KOPT-K1 (cell line): ENCODE measurements at regions not wholly inside any gene's neighbourhood (a gene's known extent, or its start where the extent isn't known, plus 50 kb on each side); places are given as distances from the start of the nearest gene placed in this dataset.
"Not testable (repeated sequence)": the region's sequence is repeated elsewhere in the genome, so short reads cannot be mapped to it uniquely, and the experiment has no call there.

Experiments used
- H3K27ac ChIP-seq: fragments of 200-600 bp; sonication (generic); 2 replicates; pipeline ENCODE4 v1.5.1; 2016; ENCODE audit warnings: antibody characterized with exemption, mild to moderate bottlenecking, low read depth, low read length; ENCODE audit not compliant: poor library complexity, severe bottlenecking
- H3K36me3 ChIP-seq: fragments of 200-600 bp; sonication (generic); 2 replicates; pipeline ENCODE4 v1.5.1; 2017; ENCODE audit warnings: antibody characterized with exemption, mild to moderate bottlenecking, low read length, moderate library complexity; ENCODE audit not compliant: insufficient read depth
- H3K9me3 ChIP-seq: fragments of 200-600 bp; sonication (generic); 2 replicates; pipeline ENCODE4 v1.5.1; 2017; ENCODE audit warnings: antibody characterized with exemption, low read length, mild to moderate bottlenecking; ENCODE audit not compliant: insufficient read depth, poor library complexity, severe bottlenecking

DNA sequence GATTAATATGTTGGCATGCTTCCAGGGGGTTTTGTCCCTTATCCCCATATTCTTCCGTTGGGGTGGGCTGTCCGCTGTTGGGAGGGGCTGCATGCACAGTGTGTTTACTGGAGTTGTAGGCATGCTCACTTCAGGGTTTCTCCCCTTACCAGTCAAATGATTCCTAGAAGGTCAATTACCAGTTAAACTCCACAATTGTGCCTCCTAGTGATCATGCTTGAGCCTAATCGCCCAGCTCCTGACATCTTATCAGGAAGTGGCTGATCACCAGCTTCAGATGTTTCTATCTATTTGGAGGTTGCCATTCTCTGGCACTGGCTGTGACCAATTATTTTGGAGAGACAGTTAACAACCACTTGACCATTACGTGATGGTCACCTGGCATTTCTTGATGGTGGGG lies 1090.0 kb downstream of the SLITRK5 start:
- H3K27ac ChIP-seq, result no peak overlapping the region

DNA sequence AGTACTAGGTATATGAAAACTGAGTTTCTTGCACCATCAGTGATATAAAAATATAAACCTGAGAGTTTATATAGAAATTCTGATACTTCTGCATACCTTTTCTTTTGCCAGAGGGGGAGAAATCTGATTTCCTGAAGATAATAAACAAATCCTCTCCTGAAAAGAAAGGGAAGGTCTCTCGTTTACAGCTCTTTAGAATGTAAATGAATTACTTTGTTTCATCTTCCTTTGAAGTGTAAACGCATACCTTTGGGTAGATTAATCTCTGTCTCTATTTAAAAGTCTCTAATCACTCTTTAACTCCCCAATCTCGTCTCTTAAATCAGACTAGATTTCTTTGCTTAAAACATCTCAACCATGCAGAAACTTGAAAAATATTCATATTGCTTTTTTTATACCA lies 1092.9 kb downstream of the SLITRK5 start:
- Histone ChIP-seq H3K36me3 (no peaks in the 10 kb centered on the region), H3K27ac (no peak overlapping the region), H3K9me3 (no peaks in the 10 kb centered on the region)

More for the DNA sequence above, 1090.0 kb downstream of the SLITRK5 start:
- Histone ChIP-seq H3K9me3 (no peaks in the 10 kb centered on the region), H3K36me3 (no peaks in the 10 kb centered on the region)

DNA sequence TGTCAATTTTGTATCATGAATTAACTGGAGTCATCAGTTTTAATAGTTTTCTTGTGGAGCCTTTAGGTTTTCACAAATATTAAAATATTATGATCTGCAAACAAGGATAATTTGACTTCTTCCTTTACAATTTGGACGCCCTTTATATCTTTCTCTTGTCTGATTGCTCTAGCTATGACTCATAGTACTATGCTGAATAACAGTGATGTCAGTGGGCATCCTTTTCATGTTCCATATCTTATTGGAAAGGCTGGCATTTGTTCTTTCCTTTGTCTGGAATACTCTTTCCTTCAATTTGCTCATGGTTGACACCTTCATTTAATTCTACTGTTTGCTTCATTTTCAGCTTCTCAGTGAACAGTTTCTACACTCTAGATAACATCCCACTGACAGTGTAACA lies 1129.3 kb downstream of the SLITRK5 start:
- no peaks in the 10 kb centered on the region for H3K36me3 ChIP-seq
- no peaks in the 10 kb centered on the region for H3K9me3 ChIP-seq
- no peak overlapping the region for H3K27ac ChIP-seq

DNA sequence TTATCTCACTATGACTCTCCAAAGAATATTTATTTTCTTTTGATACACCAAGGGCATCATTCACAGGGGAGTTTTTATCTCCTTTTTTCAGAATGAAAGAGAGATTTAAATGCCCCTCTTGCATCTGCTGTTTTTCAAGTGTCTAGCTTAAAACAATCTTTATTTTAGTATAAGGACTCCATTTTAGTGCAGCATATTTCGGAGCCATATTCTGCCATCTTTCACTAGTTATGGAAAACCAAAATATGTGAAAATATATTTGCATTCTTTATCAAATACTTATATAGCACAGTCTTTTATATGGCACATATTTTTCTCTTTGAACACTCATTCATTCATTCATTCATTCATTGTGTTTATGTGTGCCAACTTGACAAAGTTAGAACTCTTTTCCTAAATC lies 1130.2 kb downstream of the SLITRK5 start:
- H3K27ac ChIP-seq, result no peak overlapping the region
- no peaks in the 10 kb centered on the region for H3K9me3 ChIP-seq
- H3K36me3 ChIP-seq, result no peaks in the 10 kb centered on the region

DNA sequence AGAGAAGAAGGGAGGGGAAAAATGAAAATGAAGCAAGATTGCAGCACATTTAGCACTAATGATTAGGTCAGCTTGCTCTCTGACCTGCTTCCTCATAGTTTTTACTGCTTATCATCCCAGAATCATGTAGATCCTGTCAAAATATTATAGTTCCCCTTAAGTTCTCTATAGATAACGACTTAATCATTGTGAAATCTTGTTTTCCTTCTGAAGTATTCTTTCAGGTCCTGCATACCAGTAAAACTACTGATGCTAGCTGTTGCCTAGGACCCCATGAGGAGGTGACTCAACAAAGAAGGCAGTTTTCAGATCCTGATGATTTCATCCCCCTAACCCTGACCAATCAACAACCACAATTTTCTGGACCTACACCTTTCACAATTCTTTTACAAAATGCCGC lies 1131.7 kb downstream of the SLITRK5 start:
- H3K36me3 ChIP-seq, result no peaks in the 10 kb centered on the region
- H3K9me3 ChIP-seq, result no peaks in the 10 kb centered on the region
- H3K27ac ChIP-seq, result no peak overlapping the region

DNA sequence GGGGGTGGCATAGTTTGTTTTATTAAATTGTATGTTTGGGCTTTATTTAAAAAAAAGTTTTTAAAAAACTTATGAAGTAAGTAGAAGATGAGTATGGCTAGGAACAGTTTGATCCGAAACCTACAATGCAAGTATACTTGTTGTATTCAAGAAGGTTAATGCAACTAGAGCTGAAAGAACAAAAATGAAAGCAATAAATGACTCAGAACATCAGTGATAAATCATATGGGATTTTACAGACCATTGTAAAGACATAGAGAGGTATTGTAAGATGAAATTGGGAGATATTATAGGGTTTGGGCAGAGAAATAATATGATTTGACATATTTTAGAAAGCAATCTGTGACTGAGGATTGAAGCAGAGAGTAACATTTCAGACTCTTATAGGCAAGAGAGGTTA lies 1135.3 kb downstream of the SLITRK5 start:
- H3K36me3 ChIP-seq, result no peaks in the 10 kb centered on the region
- no peaks in the 10 kb centered on the region for H3K9me3 ChIP-seq
- H3K27ac ChIP-seq, result no peak overlapping the region

DNA sequence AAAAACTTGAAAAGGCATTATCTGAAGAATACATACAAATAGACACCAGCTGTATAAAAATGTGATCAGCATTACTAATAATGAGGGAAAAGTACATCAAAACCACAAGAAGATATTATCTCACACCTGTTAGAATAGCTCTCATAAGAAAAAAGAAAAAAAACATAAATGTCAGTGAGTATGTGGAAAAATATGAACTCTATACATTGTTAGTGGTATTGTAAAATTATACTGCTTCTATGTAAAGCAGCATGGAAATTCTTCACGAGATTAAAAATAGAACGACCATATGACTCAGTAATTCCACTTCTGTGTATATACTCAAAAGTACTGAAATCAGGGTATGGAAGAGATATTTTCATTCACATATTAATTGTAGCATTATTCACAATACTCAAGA lies 1146.4 kb downstream of the SLITRK5 start:
- Histone ChIP-seq H3K36me3 (no peaks in the 10 kb centered on the region), H3K9me3 (no peaks in the 10 kb centered on the region), H3K27ac (no peak overlapping the region)

DNA sequence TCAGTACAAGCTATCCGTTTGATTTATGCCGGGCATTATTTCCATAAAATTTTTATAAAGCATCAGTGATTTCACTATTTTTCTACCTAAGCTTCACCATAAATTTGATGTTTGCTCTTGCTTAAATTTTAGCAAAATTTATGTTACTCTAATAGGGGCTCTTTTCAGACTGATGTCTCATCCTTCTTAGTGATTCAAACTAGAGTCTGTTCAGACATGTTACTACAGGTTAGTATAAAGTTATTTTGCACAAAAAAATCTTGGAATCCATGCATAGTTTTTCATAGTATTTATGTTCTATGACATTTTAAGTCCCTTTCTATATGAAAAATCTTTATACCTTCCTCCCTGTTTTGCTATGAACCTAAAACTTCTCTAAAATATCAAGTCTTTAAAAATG lies 1151.9 kb downstream of the SLITRK5 start:
- Histone ChIP-seq H3K27ac (no peak overlapping the region), H3K9me3 (no peaks in the 10 kb centered on the region), H3K36me3 (no peaks in the 10 kb centered on the region)

DNA sequence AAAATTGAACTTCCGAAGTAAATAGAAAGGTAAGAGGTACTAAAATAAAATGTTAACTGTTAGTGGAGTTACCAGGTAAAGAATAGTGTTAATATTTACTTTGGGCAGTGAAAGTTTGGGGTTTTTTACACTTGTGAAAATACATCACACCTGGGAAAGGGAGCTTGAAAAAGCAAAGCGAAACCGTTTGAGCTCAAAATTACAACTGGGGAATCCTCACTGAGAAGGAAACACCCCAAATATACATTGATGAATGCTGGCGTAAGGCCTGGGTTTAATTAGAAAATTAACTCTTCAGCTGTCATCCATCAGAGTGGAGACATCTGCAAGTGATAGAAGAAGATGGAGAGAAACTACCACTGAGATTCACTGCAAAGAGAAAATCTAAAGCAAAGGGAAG lies 1153.0 kb downstream of the SLITRK5 start:
- no peaks in the 10 kb centered on the region for H3K36me3 ChIP-seq
- H3K27ac ChIP-seq, result no peak overlapping the region

DNA sequence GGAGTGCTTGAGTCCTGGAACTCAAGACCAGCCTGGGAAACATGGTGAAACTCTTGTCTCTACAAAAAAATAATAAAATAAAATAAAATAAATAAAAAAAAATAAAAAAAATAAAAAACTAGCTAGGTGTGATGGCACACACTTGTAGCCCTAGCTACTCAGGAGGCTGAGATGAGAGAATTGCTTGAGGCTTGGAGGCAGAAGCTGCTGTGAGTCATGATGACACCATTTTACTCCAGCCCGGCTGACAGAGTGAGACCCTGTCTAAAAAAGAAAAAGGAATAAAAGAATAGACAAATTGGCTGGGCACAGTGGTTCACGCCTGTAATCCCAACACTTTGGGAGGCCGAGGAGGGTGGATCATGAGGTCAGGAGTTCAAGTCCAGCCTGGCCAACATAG lies 1168.9 kb downstream of the SLITRK5 start:
- no peaks in the 10 kb centered on the region for H3K36me3 ChIP-seq
- H3K27ac ChIP-seq, result no peak overlapping the region
- no peaks in the 10 kb centered on the region for H3K9me3 ChIP-seq

More for the DNA sequence above, 1153.0 kb downstream of the SLITRK5 start:
- H3K9me3 ChIP-seq, result no peaks in the 10 kb centered on the region

DNA sequence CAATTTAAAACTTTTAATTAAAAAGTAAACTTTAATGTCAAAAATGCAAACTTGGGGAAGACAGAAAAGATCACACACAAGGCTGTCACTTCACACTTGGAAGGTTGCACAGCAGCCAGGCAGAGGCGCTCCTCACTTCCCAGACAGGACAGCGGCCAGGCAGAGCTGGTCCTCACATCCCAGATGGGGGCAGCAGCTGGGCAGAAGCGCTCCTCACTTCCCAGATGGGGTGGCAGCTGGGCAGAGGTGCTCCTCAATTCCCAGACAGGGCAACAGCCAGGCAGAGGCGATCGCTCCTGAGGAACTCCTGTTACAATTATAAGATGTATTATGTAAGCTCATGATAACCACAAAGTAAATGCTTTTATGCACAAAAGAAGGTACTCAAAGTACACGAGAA lies 1181.1 kb downstream of the SLITRK5 start:
- H3K36me3 ChIP-seq, H3K9me3 ChIP-seq, H3K27ac ChIP-seq: not testable (repeated sequence)

DNA sequence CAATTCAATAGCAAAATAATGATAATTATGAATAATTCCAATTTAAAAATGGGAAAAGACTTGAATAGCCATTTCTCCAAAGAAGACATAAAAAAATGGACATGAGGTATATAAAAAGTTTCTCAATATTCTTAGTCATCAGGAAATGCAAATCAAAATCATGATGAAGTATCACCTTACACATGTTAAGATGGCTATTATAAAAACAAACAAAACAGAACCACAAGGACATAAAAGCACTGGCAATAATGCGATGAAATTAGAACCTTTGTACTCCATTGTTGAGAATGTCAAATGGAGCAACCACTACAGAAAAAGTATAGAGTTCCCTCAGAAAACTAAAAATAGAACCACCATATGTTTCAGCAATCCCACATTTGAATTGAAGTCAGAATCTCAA lies 1186.1 kb downstream of the SLITRK5 start:
- Histone ChIP-seq H3K9me3 (no peaks in the 10 kb centered on the region), H3K36me3 (no peaks in the 10 kb centered on the region), H3K27ac (no peak overlapping the region)

DNA sequence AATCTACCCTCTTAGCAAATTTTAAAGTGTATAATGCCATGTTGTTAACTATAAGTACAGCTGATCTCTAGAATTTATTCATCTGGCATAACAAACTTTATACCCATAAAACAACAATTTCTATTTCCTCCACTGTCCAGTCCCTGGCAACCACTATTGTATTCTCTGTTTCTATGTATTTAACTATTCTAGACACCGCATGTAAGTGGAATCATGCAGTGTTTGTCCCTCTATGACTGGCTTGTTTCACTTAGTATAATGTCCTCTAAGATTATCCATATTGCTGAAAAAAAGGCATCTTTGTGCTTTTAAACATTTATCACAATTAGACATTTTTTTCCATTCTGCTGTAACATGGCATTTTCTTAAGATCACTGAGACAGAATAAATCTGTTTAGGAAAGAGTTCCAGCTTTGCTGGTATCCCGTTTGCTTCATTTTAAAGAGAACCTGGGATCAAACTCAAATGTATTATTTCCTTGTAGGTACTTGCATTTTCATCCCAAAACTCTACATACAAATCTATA lies 1191.0 kb downstream of the SLITRK5 start:
- Histone ChIP-seq H3K36me3 (no peaks in the 10 kb centered on the region), H3K9me3 (no peaks in the 10 kb centered on the region), H3K27ac (no peak overlapping the region)

DNA sequence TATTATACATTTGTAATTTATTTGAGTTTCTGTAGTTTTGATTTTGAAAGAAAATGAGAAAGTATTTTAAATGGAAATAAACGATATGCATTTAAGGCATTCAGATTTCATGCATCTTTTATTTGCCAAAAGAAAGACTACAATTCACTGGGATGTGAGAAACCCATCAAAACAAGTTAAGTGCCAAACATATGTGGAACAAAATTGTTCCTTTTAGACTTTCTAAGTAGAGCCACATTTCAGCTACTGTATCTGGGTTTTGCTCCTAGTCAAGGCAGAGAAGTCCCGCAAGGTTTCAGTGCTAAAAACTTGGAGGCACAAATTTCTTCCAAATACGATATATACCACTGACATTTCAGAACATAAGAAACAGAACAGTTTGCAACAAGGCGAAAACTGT lies 1191.9 kb downstream of the SLITRK5 start:
- Histone ChIP-seq H3K27ac (no peak overlapping the region), H3K9me3 (no peaks in the 10 kb centered on the region), H3K36me3 (no peaks in the 10 kb centered on the region)

DNA sequence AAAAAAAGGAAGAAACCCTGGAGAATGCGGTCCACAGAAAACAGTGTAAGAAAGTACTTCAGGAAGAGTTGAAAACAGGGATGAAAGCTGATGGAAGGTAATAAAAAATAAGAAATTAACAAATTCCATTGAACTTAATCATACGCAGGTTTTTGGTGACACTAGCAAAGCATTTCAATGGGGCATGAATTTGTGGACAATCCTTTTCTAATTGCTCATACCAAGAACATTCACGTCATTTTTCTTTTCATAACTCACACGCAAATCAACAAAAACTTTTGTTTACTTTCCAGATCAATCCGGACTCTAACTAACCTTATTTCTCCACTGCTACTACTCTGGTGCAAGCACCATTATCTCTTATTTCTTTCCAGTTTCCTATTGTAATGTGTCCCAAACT lies 1195.0 kb downstream of the SLITRK5 start:
- Histone ChIP-seq H3K27ac (no peak overlapping the region), H3K36me3 (no peaks in the 10 kb centered on the region), H3K9me3 (no peaks in the 10 kb centered on the region)

DNA sequence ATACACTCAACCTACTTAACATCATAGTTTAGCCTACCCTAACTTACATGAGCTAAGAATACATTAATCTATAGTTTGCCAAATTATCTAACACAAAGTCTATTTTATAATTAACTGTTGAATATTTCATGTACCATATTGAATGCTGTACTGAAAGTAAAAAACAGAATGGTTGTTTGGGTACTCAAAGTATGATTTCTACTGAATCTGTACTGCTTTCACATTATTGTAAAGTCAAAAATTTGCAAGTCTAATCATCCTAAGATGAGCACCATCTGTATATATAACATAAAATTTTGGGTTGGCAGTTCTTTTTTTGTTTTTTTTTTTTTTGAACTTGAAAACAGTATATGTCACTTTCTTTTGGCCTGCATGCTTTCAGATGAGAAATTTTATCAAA lies 1212.6 kb downstream of the SLITRK5 start:
- H3K9me3 ChIP-seq, result no peaks in the 10 kb centered on the region
- H3K36me3 ChIP-seq, result no peaks in the 10 kb centered on the region
- no peak overlapping the region for H3K27ac ChIP-seq
